T-helper 1 cell treated with Interleukin-12 subunit alpha and Interleukin-12 subunit beta and Interleukin-4 antibody, amounts not matched to agents 30 ng/mL and 1 ng/mL, for 36 hours (primary cell): ENCODE measurements at regions not wholly inside any gene's neighbourhood (a gene's known extent, or its start where the extent isn't known, plus 50 kb on each side); places are given as distances from the start of the nearest gene placed in this dataset.

Source experiments
- intact Hi-C: fragments of 100-400 bp; cut with micrococcal nuclease; formaldehyde crosslinking; loops from one replicate; pipeline ENCODE4 v1.15.1; 2024

DNA sequence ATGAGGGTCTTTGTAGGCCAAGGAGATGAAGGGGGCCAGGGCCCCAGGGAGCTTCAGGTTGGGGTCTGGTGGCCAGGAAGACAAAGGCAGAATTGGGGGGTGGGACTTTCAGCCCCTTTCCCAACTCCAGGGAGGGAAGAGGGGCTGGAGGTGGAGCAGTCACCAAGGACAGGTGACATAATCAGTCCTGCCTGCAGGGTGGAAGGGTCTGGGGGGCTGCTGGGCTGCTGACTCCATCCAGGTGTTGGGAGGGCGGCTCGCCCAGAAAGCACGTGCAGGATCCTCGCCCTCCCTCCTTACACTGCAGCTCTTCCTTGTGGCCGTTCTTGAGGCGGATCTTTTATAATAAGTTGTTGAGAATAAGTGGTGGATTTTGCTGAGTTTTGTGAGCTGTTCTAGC lies 1491.1 kb downstream of the TBC1D22A start:
- intact Hi-C loops, result no loop called here

DNA sequence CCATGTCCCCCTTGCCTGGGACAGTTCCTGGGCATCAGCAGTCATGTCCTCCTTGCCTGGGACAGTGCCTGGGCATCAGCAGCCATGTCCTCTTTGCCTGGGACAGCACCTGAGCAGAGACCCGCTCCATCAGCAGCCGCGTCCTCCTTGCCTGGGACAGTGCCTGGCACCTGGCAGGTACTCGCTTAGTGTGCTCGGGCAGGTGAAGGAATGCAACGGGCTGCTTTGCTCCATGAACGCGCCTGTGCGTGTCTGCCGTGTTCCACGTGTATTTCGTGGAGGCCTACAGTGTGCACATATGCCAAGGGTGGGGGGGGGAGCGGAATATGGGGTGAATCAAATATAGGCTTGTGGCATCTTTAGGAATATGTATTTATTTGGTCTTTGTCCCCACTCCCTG lies 1490.7 kb downstream of the TBC1D22A start:
- intact Hi-C loops, result no loop called here

DNA sequence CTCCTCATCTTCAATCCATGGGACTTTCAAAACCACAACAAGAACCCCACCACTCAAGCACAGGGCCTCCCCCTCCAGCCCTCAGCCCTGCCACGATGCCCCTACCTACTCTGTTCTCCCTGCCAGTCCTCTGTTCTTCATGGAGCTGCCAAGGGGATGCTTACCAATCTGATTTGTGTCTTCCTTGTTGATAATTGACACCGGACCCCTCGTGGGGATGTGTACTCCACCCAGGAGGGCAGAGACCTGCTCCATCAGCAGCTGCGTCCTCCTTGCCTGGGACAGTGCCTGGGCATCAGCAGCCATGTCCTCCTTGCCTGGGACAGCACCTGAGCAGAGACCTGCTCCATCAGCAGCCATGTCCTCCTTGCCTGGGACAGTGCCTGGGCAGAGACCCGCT lies 1489.2 kb downstream of the TBC1D22A start:
- intact Hi-C loops, result no loop called here

DNA sequence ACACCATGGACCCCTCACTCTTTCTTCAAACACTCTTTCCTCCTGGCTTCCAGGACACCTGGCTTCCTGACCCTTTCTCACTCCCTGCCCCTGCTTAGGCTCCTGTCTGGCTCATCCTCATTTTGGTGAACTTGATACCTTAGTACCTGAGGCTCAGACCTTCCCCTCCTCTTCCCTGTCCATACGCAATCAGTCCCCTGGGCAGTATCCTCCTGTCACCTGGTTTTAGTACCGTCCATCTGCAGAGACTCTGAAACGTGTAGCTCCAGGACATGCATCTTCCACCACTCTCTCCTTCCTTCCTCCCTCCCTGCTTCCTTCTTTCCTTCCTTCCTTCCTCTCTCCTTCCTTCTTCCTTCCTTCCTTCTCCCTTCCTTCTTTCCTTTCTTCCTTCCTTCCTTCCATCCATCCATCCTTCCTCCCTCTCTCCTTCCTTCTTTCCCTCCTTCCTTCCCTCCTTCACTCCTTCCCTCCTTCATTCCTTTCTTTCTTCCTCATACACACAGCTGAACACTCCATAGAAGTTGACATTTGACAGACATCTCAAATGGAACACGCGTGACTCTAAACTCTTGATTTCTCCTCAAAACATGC lies 1488.6 kb downstream of the TBC1D22A start:
- intact Hi-C loops, result no loop called here

DNA sequence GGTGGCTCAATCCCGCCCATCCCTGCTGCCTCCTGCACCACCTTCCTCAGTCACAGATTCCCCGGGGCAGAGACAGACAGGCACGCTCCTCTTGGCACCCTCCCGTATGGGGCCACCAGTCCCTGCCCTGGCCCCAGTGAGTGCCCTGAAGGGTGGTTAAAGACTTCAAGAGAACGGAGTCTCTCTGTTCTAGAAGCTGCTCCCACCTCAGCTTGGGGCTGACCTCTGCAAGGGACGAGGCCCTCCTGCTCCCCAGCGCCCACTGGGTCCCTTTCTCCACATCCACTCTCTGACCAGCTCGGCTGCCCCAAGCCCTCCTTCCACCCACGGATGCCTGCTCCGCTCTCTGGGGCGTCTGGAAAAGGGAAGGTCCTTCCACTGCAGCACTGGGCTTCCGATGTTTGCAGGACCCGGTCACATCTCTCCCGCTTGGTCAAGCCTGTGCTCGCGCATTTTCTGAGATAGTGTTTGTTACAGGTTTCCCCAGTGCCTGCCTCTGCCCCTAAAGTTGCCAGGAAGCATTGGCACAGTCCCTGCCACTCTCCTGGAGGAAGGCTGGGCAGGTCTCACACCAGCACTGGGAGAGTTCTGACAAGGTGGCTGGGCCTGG lies 1487.9 kb downstream of the TBC1D22A start:
- intact Hi-C loops, result no loop called here

DNA sequence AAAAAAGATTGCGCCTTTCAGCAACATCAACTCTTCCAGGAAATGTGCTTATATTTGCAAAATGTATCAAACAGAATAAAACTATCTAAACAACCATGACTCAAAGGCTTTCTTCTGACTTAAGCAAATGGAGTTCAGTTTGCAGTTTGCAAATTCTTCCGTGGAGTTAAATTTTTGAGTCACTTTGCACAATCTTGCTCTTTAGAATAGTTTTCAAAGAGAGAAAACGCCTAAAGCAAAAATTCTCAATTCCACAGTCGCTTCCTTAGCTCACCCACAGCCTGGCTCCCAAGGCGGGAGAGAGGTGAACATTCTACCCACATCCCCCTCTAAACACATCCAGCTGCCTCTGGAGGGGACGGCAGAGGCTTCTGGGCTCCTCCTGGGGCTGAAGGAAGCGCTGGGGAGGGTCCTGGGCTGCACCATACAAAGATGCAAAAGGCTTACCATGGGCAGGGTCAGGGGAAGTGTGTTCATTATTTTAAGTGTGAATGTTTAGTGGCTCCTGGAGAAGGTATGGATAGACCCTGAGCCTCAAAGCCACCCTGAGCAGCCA lies 1487.3 kb downstream of the TBC1D22A start:
- intact Hi-C loops, result no loop called here

DNA sequence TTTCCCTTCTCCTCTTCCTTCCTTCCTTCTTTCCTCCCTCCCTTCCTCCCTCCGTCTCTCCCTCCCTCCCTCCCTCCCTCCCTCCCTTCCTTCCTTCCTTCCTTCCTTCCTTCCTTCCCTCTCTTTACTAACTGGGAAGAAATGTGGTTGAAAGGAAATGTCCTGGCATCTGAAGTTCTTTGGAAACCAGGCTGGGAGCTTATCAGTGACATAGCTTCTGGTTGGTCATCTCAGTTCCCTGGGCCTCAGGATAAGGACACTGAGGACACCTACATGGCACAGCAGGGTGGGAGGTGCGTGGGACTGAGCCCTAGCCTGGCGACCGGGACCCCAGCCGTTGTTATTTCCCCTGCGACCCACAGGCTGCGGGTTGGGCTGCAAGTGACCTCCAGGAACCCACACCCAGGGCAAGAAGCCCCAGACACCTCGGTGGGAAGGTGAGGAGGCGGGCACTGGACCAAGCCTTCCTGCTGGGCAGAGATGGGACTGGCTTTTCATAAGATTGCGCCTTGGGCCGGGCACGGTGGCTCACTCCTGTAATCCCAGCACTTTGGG lies 1486.5 kb downstream of the TBC1D22A start:
- intact Hi-C loops, result no loop called here

DNA sequence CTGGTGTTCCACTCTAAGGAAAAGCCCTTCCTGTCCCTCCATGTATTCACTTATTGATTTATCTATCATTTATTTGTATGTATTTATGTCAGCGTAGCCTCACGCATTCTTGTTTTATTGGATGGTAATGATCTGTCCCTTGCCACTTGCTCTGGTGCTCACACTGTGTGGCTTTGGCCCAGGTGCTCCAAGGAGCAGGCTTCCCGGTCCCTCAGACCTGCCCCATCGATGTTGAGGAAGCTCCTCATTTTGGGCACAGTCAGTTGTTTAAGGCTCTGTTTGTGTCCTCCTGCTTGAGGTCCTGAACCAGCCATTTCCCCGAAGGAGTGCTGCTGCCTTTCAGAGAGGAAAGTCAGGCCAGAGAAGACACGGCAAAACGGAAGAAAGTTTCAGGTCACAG lies 1485.4 kb downstream of the TBC1D22A start:
- intact Hi-C loops, result no loop called here

DNA sequence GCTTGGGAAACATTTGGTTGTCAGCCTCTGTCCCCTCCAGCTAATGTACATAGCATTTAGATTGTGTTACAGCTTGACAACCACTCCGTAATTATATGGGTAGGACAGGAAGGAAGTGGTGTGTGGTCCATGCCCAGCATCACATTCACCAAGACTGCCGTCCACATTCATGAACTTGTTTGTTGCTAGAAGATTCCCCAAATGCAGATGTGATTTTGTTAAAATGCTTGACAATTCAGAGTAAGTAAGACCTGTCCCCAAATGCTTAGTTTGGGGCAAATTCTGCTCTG lies 1482.7 kb downstream of the TBC1D22A start:
- intact Hi-C loops, result no loop called here

DNA sequence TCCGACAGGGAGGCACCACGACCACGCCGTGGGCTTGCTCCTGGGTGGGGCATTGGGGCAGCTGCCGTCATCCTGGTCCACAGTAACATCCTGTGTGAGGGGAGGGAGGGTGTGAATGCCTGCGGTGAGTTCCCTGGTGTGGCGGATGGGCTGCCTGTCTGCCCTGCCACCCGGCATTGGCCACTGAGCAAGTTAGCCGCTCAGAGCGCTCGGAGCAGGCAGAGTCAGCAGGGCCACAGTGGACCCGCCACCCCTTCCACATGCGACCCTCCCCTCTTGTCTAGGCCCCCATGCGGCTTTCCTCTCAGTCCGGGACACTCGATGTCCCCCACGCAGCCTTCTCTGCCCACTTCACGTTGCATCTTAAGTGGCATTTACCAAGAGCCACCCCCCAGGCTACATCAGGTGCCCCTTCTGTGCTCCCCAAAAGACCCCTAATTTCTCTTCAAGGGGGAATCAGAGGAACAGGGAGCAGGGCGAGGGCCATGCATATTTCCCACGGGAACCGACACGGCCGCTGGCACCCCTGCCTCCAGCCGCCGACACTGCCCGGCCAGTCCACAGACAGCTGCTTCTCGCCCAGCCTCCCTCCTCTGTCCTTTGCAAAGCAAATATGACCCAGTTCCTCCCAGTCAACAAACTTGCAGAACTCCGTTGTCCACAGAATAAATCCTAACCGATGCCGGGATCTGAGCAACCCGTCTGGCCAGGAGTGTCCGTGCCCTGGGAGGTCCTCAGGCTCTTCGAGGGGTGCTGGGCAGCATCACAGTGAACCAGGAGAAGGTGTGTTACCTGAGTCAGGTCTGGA lies 1482.1 kb downstream of the TBC1D22A start:
- intact Hi-C loops, result no loop called here

DNA sequence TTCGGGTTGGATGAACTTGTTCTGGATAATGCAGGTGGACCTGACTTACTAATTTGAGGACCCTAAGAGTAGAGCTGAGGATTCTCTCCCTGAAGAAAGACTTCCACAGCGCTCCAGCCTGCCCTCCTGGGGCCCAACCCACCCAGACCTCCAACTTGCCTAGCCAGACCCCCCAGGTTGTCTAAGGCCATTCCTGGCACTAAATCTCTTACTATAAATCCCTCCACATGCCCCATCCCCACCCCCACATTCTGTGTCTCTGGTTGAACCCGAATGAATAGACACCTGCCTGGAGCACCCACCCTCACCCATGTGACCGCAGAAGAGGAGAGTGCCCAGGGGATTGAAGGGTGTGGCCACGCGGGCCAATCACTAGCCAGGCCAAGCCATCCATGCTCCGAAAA lies 1480.0 kb downstream of the TBC1D22A start:
- intact Hi-C loops, result no loop called here

DNA sequence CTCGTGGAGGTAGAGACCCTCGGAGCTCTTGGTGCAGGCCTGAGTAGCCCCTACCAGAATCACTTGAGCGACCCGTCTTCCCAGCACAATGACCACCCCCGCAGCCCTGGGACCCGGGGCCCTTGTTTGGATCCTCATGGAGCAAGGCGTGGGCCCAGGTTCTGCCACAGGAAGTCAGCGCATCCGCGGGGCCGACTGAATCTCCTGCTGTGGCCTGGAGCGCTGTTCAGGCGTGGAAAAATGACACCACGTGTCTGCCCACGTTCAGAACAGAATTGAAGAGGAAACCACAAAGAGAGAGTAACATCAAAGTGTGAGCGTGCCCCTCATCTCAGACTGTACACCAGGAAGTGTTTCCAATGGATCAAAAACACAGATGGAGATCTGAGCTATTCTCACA lies 1479.2 kb downstream of the TBC1D22A start:
- intact Hi-C loops, result no loop called here

DNA sequence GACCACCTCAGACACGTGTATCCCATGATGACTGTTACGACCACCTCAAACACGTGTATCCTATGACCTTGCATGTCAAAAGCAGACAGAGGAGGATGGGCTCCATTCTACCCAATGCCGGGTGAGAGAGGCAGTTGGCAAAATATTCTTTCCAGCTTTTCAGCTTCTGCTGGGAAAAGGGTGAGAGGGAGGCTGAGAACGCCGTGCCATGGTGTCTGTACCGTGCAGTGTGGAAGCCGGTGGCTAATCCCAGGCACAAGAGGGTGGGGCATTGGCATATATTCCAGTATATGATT lies 1478.4 kb downstream of the TBC1D22A start:
- intact Hi-C loops, result no loop called here

DNA sequence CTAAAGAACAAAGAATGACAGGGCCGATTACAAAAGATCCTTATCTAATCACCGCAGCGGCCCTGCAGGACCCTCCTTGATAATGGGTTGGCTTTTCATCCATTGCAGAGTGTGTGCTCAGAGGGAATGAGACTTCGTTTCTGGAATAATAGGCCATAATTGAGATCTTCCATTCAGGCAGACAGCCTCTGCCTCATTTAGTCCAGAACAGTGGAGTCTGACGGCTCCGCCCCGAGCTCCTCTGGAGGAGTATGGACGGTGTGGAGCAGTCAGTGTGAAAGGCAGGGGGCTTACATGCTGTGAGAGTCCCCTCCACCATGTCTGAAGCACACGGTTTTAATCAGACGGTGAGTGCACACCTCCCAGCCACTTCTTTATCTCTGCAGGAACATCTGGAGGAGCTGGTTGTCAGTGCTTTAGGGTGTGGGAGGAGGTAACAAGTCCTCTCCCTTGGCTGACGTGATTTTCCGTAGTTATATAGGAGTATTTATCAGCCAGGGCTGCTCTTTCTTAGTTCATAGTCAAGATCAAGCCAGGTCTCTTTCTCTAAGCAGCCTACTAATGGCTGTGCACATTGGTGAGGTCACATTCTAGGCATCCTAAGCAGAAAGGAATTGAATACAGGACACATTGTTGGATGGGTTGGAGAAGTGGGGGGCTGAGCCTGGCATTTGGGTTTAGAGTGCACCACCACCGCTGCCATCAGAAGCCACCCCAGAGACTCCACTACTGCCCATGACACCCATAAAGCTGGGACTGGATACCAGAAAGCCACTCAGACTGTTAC lies 1477.9 kb downstream of the TBC1D22A start:
- intact Hi-C loops, result no loop called here

DNA sequence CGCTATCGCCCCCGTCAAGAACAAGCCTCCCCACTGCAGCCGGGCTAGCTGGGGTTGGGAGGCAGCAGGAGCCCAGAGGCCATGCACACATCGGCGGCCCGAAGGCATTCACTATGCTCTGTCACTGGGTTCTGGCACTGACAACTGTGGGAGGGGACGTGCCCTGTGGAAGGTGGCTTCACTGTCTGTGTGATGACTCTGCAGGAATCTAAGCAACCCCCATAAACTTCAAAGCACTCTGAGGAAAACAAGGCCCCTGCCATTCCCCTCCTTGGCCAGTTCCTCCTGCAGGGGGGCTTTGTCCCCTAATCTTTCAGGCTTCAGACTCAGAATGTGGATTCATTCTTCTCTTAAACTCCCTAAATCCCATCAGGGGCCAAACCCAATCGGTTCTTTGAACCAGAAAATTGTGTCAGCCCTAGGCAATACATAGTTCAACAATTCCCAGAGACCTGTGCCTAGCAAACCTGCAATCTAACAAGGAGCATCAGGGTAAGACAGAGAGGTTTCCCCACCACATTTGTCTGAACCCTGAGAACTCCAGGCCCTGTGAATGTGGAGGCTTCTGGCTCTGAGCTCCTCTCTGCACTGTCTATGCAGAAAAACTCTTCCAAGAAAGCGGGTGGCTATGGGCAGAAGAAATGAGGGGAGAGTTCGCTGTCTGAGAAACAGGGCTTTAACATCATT lies 1477.2 kb downstream of the TBC1D22A start:
- intact Hi-C loops, result no loop called here

DNA sequence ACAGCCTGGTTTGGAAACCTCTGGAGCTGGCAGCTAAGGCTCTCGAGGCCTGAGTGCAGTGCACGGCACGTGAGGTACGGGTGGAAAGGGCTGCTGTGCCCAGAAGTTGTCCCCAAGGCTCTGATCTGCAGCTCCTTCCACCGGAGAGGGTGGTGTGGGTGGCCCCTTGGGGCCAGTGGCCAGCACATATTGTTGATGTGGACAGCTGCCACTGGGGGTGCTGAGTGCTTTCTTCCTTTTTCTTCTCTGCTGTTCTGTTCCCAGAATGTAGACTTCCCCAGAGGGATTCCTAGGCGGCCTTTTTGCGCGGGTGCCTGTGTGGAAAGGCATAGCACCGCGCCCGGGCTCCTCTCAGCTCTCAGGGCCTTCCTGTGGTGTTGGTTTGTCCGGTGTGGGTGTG lies 1476.5 kb downstream of the TBC1D22A start:
- intact Hi-C loops, result no loop called here

DNA sequence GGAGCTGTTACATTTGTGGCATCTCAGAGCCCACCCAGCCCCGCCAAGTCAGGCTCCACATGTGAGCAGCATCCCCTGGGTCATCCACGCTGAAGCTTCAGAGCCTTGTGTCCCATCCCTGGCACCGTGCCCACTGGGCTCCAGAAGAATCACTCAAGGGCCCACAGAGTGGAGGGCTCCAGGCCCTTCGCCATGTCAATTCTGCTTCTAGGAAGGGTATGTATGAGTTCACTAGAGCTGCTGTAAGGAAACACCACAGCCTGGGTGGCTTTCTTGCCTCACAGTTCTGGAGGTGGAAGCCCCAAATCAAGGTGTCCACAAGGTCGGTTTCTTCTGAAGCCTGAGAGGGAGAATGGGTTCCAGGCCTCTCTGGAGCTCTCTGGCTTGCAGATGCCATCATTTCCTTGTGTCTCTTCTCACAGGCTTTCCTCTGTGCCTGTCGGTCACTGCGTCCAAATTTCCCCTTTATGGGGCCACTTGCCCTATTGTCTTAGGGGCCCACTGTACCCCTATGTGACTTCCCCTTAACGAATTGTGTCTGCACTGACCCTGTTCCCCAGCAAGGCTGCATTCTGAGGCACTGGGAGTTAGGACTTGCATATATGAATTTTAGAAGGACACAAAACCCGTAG lies 1476.0 kb downstream of the TBC1D22A start:
- intact Hi-C loops, result no loop called here

DNA sequence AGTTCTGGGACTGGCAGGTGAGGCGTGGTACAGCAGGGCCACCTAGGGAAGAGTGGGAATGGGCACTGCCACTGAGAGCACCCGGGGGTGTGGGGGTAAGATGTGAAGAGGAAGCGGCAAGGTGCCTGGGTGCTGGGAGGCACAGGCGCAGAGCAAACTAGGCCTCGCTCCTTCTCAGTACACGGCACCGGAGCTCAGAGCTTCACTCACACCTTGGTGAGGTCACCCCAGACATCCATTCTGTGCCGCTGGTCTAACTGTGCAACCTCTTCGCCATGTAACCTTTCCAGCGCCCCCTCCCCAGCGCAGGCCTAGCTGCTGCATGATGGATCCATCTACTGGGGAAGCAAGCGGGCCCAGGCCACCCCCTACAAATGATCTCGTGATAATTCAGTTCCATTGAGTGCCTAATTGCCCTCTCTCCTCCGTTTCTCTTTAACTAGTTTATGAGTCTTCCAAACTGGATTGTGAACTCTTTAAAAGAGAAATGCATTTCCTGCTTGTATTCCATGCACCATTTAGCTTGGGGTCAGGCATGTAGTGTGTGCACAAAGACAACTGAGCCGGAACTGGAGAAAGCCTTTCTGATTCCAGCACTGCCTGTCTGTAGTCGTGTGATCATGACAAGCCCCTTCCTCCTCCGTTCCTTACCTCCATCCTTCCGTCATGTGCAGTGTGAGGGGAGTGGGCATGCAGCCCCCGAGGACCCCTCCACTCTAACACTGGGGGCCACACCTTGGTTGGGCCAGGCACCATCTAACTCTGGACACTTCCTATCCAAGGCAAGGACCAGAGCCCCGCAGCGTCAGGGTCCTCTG lies 1475.2 kb downstream of the TBC1D22A start:
- intact Hi-C loops, result no loop called here

DNA sequence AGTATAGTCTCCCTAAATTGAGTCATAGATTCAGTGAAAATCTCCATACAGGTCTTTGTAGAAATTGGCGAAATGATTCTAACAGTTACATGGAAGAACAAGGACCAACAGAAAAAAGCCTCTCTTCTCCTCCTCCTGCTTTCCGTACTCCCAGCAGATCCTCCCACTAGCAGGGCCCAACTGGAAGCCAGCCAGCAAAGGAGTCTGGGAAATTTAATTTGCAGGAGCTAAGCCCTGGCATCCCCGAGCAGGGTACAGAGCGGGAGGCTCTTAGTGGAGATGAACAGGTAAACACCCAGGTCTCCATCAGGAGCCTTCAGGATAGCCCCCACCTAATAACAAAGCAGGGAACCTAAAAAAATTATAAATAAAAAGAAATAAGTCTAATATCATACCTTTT lies 1473.8 kb downstream of the TBC1D22A start:
- intact Hi-C loops, result no loop called here

DNA sequence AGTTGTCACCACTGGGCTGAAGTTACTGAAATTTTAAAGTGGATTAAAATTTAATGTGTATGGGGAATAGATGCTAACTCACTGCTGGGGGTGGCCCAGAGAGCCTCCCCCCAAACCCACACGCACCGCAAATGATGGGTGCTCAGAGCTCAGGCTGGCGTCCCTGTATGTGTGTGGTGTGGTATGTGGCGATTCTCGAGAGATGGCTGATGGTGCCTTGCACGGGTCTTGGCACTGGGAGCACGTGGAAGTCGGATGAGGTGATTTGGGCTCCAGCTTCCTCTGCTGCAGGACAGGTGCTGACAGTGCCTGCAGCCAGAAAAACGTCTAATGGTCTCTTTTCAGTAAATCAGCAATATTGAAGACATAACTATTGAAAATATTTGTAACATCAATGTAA lies 1473.3 kb downstream of the TBC1D22A start:
- intact Hi-C loops, result no loop called here
